GM21737 (cell line): ENCODE measurements at regions not wholly inside any gene's neighbourhood (a gene's known extent, or its start where the extent isn't known, plus 50 kb on each side); places are given as distances from the start of the nearest gene placed in this dataset.
"Not testable (repeated sequence)": the region's sequence is repeated elsewhere in the genome, so short reads cannot be mapped to it uniquely, and the experiment has no call there.

ENCODE experiments used
- ATAC-seq: cut with Tn5 transposase; IDR thresholded peaks from one replicate; pipeline ENCODE4 v1.9.1; 2021; ENCODE audit warnings: mild to moderate bottlenecking, moderate library complexity; ENCODE audit not compliant: unreplicated experiment

- no peak for ATAC-seq
Observed at GRCh38 chr16:87007907-87008306, 309.3 kb downstream of the C16orf95 start.

- ATAC-seq, result no peak
Observed at GRCh38 chr16:87008664-87009063, 308.5 kb downstream of the C16orf95 start.

- ATAC-seq, result no peak
Observed at GRCh38 chr16:87012954-87013938, 303.9 kb downstream of the C16orf95 start.

DNA sequence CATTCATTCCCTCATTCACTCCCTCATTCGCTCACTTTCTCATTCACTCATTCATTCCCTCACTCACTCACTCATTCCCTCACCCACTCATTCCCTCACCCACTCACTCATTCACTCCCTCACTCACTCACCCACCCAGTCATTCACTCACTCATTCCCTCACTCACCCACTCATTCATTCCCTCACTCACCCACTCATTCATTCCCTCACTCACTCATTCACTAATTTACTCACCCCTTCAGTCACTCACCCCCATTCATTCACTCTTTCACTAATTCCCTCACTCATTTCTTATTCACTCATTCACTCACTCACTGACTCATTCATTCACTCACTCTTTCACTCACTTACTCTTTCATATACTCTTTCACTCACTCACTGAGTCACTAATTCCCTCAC, 303.1 kb downstream of the C16orf95 start:
- no peak for ATAC-seq

DNA sequence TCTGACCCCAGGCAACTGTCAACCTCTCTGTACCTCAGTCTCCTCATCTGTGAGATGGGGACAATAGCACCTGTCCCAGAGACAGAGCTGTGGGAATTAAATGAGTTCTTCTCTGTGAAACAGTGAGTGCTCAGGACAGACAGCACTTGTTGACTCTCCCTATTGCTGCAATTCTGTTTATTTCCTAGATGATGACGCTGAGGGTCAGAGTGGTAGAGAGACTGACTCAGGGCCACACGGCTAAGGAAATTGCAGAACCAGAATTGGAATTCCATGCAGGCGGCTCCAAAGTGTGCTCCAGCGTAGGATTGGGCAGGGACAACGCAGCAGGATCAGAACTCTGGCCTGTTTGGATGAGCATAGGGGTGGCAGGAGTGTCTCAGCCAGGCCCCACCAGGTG, 302.2 kb downstream of the C16orf95 start:
- no peak for ATAC-seq

- no peak for ATAC-seq
Observed at GRCh38 chr16:87016046-87017035, 300.9 kb downstream of the C16orf95 start.

DNA sequence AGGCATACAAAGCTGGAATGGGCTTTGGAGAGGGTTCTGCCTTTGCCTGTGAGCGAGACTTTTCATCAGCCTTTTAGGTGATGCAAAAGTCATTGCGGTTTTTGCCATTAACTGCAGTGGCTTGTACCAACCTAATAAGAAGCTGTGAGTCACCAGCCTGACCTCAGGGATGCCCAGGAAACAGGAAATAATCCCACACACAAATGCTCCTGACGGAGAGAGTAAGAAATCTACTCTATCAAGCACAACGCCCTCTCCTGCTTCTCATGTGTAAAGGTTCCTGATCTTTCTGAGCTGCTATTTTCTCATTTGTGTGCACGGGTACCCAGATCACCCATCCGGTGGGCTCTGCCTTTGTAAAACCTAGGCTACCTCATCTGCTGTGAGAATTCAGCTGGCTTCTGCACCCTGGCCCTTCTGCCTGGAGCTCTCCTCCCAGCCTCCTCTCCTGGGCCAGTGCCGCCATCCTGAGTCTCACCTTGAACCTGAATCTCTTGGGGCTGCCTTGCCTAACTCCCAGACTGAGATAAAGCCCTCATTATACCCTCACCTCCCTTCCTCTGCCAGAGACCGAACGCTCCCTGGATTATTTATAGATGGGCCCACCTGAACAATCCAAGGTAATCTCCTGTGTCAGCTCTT, 299.7 kb downstream of the C16orf95 start:
- ATAC-seq, result no peak

DNA sequence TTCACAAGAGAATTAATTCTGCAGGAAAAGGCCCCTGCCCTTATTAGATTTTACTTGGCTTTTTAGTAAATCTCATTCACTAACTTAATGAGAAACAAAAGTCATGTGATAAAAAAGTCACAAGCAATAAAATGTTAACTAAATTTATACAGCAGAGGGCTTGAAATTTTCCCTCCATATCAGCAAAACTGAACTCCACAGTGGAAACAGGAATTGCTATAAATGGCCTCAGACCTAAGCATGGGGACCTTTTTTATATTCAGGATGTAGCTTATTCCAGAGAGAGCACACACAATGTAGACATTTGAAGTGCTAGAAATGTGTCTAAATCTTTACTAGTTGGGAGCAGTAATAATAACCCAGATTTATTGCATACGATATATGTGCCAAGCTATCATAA, 291.5 kb downstream of the C16orf95 start:
- ATAC-seq, result no peak

GRCh38 chr16:87027056-87027616, 290.1 kb downstream of the C16orf95 start:
- ATAC-seq, result no peak

DNA sequence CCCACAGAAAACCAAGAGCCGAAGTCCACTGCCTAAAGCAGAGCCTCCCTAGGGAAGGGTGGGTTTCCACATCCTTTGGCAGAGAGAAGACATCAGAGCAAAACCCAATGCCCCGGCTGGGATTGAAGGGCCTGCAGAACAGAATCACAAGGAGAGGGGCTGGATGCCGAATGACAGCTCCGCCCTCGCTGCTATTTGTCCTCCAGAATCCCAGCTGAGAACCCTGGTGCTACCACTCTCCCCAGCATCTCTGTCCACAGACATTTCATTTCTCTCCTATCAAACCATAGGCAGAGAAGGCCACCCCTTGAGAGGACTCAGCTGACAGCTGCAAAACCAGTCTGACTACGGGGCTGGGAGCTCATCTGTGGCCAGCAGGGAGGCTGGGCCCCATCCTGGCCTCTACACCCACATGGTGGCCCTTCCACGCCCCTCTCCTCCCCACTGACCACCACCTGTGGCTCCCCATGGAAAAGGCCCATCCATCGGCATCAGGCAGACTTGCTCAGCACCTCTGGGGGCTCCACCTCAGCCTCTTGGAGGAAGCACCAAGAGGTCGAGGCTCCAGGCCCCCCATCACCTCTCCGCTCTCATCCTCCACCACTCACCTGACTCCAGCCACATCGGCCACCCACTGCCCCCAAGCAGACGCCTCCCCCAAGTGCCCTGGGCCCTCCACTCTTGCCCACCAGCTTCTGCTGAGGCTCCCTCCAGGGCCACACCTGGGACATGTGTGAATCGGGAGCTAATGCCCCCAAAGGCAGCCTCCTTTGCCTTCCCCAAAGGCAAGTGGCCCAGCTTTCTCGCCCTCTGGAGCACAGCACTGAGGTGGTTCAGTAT, 288.5 kb downstream of the C16orf95 start:
- no peak for ATAC-seq

DNA sequence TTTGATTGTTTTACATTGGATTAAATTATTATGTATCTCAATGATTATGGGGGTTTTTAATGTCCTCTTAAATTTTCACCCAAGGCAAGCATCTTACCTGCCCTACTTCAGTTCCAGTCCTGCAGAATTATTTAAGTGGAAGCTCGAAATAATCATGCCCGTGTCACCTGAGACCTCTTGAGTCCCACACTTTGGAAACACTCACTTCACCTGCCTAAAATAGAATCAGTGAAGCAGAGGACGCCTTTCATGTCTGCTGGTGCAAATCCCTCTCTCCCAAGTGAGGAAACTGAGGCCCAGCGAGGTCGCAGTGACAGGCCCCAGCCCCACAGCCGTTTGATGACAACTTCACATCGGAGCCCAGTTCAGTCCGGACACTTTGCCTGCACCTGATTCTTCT, 284.6 kb downstream of the C16orf95 start:
- no peak for ATAC-seq

DNA sequence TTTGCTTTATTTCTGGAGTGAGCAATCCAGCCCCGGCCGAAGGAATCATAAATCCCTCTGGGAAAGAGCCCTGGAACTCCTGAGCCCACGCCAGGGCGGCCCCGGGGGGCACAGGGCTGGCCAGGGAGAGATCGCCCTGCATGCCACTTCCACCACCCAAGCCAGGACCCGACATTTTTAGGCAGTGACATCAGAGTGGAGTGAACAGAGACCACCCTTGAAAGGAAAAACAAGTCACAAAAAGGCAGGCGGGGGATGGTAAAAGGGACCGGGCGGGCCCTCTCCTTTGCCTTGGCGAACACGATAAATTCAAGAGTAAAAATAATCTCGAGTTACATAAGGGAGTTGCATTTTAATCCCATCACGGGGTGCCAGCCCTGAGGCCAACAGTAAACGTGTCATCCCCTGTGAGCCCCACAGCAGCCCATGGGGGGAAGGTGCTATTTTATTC, 284.1 kb downstream of the C16orf95 start:
- ATAC-seq, result no peak

- no peak for ATAC-seq
Observed at GRCh38 chr16:87033541-87034300, 283.5 kb downstream of the C16orf95 start.

GRCh38 chr16:87034317-87034716, 282.9 kb downstream of the C16orf95 start:
- no peak for ATAC-seq

- ATAC-seq, result no peak
Observed at GRCh38 chr16:87035053-87035452, 282.1 kb downstream of the C16orf95 start.

- ATAC-seq, result no peak
Observed at GRCh38 chr16:87037012-87037411, 280.2 kb downstream of the C16orf95 start.

- ATAC-seq, result not testable (repeated sequence)
Observed at GRCh38 chr16:87038528-87038927, 278.7 kb downstream of the C16orf95 start.

GRCh38 chr16:87040169-87041117, 276.7 kb downstream of the C16orf95 start:
- ATAC-seq, result no peak
